ENCODE measurements at regions not wholly inside any gene's neighbourhood (a gene's known extent, or its start where the extent isn't known, plus 50 kb on each side); places are given as distances from the start of the nearest gene placed in this dataset.
A peak's percentile ranks its signal among the peaks of the same experiment; 100 is the strongest.

GRCh38 chr3:162369306-162369705 lies 872.7 kb downstream of the OTOL1 start:
- CTCF ChIA-PET = interaction anchor here (1.0 kb wide), 1 partner anchor 17 kb away, joined by 3 read pairs; no protein-coding TSS in a partner anchor
- no peak for TF ChIP-seq CTCF (IDR thresholded peaks at IDR 0.05; ENCODE audit: insufficient read depth, low read depth, low read length)
- POLR2A ChIA-PET = no interaction called here

GRCh38 chr3:162370141-162370540 lies 873.5 kb downstream of the OTOL1 start:
- CTCF ChIA-PET = no interaction called here
- Histone ChIP-seq H3K27me3 (ENCODE audit: control insufficient read depth, insufficient read depth, low read length) (no peaks in the 10 kb centered on the region), H3K36me3 (ENCODE audit: control insufficient read depth, insufficient read depth, low read length) (no peaks in the 10 kb centered on the region), H3K4me3 (ENCODE audit: low read depth, low read length) (no peak overlapping the region)
- POLR2A ChIA-PET = no interaction called here
- TF ChIP-seq CTCF (IDR thresholded peaks at IDR 0.05; ENCODE audit: insufficient read depth, low read depth, low read length) = no peak
- DNase-seq (ENCODE audit: low read depth) = no peak

More at GRCh38 chr3:162369306-162369705, 872.7 kb downstream of the OTOL1 start:
- no peaks in the 10 kb centered on the region for H3K36me3 ChIP-seq (ENCODE audit: control insufficient read depth, insufficient read depth, low read length)
- DNase-seq (ENCODE audit: low read depth) = no peak
- H3K4me3 ChIP-seq (ENCODE audit: low read depth, low read length) = no peak overlapping the region
- H3K27me3 ChIP-seq (ENCODE audit: control insufficient read depth, insufficient read depth, low read length) = no peaks in the 10 kb centered on the region

- Histone ChIP-seq H3K36me3 (ENCODE audit: control insufficient read depth, insufficient read depth, low read length) (no peaks in the 10 kb centered on the region), H3K27me3 (ENCODE audit: control insufficient read depth, insufficient read depth, low read length) (no peaks in the 10 kb centered on the region), H3K4me3 (ENCODE audit: low read depth, low read length) (no peak overlapping the region)
- TF ChIP-seq CTCF (IDR thresholded peaks at IDR 0.05; ENCODE audit: insufficient read depth, low read depth, low read length) = no peak
- ChIA-PET CTCF (interaction anchor here (1.5 kb wide), 1 partner anchor 10 kb away, joined by 3 read pairs; no protein-coding TSS in a partner anchor), POLR2A (no interaction called here)
- DNase-seq (ENCODE audit: low read depth) = peak; percentile 14
Observed at GRCh38 chr3:162376761-162377160, 880.2 kb downstream of the OTOL1 start.

GRCh38 chr3:162377608-162378007 lies 881.0 kb downstream of the OTOL1 start:
- TF ChIP-seq CTCF (IDR thresholded peaks at IDR 0.05; ENCODE audit: insufficient read depth, low read depth, low read length) = no peak
- H3K27me3 ChIP-seq (ENCODE audit: control insufficient read depth, insufficient read depth, low read length) = no peaks in the 10 kb centered on the region
- POLR2A ChIA-PET = no interaction called here
- CTCF ChIA-PET = no interaction called here
- no peak for DNase-seq (ENCODE audit: low read depth)
- H3K36me3 ChIP-seq (ENCODE audit: control insufficient read depth, insufficient read depth, low read length) = no peaks in the 10 kb centered on the region
- H3K4me3 ChIP-seq (ENCODE audit: low read depth, low read length) = no peak overlapping the region

- no peak for TF ChIP-seq CTCF (IDR thresholded peaks at IDR 0.05; ENCODE audit: insufficient read depth, low read depth, low read length)
- CTCF ChIA-PET = no interaction called here
- no peak for DNase-seq (ENCODE audit: low read depth)
- Histone ChIP-seq H3K4me3 (ENCODE audit: low read depth, low read length) (no peak overlapping the region), H3K27me3 (ENCODE audit: control insufficient read depth, insufficient read depth, low read length) (no peaks in the 10 kb centered on the region), H3K36me3 (ENCODE audit: control insufficient read depth, insufficient read depth, low read length) (no peaks in the 10 kb centered on the region)
- POLR2A ChIA-PET = no interaction called here
Observed at GRCh38 chr3:162385387-162385786, 888.8 kb downstream of the OTOL1 start.
